ENCODE measurements at regions not wholly inside any gene's neighbourhood (a gene's known extent, or its start where the extent isn't known, plus 50 kb on each side); places are given as distances from the start of the nearest gene placed in this dataset.
"Not testable (repeated sequence)": the region's sequence is repeated elsewhere in the genome, so short reads cannot be mapped to it uniquely, and the experiment has no call there.

DNA sequence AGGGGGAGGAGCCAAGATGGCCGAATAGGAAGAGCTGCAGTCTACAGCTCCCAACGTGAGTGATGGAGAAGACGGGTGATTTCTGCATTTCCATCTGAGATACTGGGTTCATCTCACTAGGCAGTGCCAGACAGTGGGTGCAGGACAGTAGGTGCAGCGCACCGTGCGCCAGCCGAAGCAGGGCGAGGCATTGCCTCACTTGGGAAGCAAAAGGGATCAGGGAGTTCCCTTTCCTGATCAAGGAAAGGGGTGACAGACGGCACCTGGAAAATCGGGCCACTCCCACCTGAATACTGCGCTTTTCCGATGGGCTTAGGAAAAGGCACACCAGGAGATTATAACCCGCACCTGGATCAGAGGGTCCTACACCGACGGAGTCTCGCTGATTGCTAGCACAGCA lies 121.1 kb upstream of the SESTD1 start:
- not testable (repeated sequence) for DNase-seq (ENCODE audit: low read depth in 2 of 2)

DNA sequence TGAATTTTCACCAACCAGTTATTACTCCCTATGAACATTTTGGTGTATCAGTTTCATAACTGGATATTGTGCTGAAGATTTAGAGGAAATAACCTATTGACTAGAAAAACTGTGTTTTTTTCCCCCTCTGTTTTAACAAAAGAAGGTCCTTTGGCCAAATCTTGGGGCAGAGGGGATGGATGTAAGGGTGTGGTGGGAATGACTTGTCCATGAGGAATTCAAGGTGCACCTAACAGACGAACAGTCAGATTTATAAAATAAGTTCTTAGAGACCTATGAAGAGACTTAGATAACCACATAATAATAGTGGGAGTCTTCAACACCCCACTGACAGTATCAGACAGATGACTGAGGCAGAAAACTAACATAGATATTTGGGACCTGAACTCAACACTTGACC lies 119.3 kb upstream of the SESTD1 start:
- DNase-seq (ENCODE audit: low read depth in 2 of 2) = no peak

DNA sequence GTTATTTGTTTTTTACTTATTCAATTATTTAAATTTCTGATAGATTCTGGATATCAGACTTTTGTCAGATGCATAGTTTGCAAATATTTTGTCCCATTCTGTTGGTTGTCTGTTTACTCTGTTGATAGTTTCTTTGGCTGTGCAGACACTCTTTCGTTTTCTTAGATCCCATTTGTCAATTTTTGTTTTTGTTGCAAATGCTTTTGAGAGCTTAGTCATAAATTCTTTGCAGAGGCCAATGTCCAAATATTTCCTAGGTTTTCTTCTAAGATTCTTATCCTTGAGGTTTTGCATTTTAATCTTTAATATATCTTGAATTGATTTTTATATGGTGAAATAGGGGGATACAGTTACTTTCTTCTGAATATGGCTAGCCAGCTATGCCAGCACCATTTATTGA lies 112.7 kb upstream of the SESTD1 start:
- DNase-seq (ENCODE audit: low read depth in 2 of 2) = no peak

DNA sequence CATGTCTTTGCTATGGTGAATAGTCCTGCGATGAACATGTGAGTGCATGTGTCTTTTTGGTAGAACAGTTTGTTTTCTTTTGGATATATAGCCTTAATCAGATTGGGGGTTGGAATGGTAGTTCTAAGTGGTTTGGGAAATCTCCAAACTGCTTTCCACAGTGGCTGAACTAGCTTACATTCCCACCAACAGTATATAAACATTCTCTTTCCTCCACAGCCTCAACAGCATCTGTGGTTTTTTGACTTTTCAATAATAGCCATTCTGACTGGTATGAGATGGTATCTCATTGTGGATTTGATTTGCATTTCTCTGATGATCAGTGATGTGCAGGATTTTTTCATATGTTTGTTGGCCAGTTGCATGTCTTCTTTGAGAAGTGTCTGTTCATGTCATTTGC lies 112.2 kb upstream of the SESTD1 start:
- DNase-seq (ENCODE audit: low read depth in 2 of 2) = peak; percentile 8 to 10

DNA sequence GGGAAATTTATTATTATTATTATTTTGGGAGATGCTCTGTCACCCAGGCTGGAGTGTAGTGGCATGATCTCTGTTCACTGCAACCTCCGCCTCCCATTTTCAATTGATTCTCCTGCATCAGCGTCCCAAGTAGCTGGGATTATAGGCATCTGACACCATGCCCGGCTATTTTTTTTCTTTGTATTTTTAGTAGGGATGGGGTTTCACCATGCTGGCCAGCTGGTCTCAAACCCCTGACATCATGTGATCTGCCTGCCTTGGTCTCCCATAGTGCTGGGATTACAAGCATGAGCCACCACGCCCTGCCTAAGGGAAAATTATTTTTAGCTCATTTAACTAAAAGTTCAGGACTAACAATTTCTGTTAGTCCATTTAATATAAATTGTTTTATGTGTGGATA lies 109.2 kb upstream of the SESTD1 start:
- DNase-seq (ENCODE audit: low read depth in 2 of 2) = no peak

DNA sequence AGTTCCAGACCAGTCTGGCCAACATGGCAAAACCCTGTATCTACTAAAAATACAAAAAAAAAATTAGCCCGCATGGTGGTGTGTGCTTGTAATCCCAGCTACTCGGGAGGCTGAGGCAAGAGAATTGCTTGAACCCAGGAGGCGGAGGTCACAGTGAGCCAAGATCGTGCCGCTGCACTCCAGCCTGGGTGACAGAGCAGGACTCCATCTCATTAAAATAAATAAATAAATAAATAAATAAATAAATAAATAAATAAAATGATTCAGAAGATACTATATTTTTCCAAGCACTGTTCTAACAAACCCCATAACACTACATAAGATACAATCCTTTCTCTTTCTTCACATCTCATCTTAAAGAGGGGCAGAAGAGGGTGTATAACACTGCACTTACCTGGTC lies 100.9 kb upstream of the SESTD1 start:
- not testable (repeated sequence) for DNase-seq (ENCODE audit: low read depth in 2 of 2)

DNA sequence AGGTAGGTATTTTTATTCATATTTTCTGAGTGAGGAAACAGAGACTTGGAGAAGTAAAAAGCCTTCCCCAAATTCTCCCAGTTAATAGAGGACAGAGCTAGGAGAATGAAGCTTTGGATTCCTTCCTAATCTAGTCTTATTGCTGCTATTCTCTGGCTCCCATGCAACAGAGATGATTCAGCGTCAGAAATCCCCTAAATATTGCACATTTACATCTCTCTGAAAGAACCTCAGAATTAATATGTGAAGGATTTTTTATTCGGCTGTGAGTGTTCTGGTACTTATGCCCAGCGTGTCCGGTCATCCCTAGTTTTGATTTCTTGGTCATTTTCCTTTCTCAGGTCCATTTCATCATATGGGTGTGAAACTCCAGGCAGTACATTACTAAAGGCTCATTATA lies 91.2 kb upstream of the SESTD1 start:
- DNase-seq (ENCODE audit: low read depth in 2 of 2) = no peak

DNA sequence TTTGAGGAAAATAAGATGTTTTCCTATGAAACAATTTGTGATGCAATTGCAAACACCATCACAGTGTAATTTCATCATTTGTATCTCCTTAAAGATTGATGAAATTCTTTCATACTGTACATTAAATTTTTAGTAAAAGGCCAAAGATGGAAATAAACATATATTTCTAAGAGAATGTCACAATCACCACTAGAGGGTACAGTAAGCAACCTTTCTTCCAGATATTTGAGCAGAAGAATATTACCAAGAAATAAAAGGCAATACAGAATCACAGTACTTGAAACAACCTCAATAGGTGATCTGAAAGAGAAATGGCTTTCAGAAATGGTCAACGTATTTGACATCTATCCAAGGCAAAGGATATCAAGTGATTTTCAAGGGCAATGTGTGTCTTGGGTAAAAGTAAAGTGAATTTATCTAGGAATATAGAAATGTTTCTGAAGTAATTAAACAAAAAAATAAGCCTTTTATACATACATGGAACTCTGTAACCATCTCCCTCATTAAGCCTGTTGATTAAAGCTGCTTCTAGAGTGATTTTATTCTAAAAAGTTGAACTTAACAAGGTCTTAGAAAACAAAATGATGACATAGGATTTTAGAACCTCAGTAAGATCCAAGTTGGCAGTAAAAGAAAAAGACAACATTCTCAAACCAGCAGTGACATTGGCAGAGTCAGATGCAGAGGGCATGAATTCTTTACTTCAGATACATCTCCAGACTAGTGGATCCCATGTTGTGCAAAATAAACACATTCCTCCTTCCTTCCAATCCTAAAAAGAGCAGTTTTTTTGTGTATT lies 90.3 kb upstream of the SESTD1 start:
- DNase-seq (ENCODE audit: low read depth in 2 of 2) = no peak

DNA sequence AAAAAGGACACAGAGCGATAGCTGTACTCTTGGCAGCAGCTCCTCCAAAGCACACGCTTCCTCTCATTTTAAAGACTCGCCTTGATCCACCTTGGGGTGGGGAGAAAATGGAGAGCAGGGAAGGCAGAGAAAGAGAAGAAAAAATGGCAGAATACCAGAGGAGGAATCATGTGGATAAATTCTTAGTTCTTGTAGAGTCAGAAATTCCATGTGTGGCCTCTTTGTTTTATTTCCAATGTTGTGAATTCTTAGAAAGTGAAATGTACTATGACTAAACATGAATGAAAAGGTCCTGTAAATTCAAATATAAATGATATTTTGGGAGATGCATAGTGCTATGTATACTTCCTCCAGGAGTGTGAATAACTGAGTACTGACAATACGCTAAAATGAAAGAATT lies 89.7 kb upstream of the SESTD1 start:
- no peak for DNase-seq (ENCODE audit: low read depth in 2 of 2)

DNA sequence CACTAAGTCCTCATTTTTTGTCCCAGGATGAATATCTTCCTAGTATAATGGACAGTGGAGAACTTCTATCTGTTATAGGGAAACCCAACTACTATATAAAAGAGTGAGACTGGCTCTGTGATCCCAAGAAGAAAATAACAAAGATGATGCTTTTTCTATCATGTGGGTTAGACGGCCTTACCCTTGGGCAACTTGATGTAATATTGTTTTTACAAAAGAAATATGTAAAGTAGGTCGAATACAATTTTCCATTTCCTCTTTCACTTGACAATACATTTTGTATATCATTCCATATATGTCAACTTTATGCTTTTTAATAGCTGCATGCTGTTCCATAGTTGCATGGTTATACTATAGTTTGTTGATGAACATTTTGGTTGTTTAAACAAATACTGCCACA lies 87.5 kb upstream of the SESTD1 start:
- no peak for DNase-seq (ENCODE audit: low read depth in 2 of 2)

DNA sequence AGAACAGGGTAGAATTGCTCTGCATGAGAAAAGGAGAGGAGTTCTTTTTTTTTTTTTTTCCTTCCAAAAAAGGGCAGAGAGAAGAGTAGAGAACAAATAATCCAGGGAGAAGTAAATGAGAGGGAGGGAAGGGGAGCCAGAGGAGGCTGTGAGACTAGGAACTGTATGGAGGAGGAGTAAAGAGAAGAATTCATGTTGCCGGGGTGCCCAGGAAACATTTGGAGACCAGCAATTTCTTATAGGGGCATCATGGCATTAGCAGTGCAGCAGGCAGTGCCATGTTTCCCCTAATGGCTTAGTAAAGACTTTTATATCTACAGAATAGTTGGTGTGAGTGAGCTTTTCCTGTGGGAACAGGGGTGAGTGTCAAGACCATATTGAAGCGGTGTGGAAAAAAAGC lies 86.4 kb upstream of the SESTD1 start:
- no peak for DNase-seq (ENCODE audit: low read depth in 2 of 2)

DNA sequence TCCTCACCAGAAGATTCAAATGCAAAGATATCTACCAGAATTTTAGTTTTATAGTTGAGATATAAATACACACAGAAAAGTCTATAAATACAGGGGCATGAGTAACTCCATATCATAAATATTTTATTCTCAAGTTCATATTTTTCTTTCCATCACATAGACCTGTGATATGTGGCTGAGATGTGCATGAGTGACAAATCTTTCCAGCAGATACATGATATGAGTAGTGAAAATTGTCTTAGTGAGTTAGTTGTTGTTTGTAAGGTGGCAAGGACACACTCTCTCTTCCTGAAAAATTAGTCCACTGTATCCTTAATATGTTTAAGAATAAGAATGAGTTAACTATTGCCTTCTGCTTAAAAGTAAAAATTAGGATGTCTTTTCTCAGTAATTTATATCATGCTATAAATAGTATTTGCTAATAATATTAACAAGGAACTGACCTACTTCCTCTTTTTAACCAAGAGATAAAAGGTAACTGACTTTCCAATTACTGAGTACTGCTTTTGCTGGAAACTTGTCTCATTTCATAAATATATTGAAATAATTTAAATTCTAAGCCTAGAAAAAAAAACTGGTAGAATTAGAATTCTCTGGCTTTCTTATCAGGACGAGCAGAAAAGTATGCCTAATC lies 85.2 kb upstream of the SESTD1 start:
- DNase-seq (ENCODE audit: low read depth in 2 of 2) = no peak

DNA sequence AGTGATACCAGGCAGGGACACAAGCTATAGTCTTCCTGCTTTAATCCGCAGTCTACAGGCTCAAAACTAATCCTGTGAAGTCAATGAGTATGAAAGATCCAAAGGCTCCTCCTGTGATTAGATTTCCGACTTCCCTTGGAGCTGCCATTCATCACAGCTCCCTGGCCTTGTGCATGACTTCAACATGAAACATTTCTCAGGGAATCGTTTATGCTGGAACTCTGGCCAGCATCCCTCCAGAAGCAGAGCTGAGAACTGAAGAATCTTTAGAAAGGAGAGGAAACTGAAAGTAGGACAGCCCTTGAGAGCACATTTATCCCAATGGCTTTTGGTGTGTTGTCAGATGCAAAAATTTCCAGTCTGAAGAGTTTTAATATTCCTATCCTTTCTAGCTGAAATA lies 84.3 kb upstream of the SESTD1 start:
- DNase-seq (ENCODE audit: low read depth in 2 of 2) = no peak

DNA sequence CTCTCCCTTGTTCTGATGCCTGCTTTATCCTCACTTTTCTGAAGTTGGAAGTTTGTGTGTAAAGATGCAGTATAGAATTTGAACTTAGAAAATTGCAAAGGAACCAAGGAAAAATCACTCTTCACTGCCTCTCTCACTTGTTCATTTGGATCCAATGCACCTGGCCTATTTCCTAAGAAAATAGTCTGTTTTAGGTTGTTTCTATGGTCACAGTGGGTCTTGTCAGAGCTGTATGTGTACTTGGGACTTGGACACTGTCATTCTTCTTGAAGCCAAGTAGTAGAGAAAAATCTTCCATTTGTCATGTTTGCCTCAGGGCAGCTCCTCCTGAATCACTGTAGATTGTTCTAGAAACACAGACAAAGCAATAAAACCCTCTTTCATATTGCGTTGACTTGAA lies 80.3 kb upstream of the SESTD1 start:
- DNase-seq (ENCODE audit: low read depth in 2 of 2) = no peak

DNA sequence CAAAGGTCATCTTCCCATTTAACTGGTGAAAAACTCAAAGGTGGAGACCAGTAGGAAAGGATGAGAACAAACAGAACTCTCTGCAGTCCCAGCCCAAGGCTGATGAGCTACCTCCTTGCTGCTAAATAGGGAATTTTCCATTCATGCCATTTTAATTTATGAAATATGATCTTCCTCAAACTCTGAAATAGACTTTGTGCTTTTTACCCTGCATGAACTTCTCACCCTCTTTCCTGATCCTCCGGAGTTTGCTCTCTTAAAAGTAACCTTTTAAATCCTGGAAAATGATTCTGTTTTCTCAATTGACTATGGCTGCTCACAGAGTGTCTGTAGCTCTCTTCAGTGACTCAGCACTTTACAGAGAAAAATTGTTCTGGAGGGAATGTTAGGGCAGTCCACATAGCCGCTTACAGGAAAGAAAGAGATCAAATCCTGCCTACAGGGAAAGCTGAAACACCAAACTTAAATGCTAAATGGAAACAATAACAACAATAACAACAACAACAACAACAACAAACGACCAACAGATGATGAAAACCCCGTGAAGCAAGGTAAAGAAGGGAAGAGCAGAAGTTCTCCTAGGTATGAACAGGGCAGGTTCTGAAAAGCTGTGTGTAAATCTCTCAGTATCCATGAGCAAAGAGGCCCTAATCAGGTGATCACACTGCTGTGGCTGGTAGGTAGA lies 79.8 kb upstream of the SESTD1 start:
- DNase-seq (ENCODE audit: low read depth in 2 of 2) = no peak

DNA sequence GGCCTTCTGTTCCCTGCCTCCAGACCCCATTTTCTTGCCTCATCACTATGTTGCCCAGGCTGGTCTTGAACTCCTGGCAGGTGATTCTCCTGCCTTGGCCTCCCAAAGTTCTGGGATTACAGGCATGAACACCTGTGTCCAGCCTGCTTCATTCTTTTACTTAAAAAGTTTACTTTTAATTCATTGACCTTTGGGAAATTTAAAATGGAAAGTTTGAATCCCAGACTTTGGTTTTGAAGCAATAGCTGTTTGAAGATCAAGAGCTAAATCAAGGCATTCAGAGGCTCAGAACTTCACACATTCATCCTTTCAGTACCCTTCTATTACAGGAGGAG lies 79.3 kb upstream of the SESTD1 start:
- no peak for DNase-seq (ENCODE audit: low read depth in 2 of 2)

DNA sequence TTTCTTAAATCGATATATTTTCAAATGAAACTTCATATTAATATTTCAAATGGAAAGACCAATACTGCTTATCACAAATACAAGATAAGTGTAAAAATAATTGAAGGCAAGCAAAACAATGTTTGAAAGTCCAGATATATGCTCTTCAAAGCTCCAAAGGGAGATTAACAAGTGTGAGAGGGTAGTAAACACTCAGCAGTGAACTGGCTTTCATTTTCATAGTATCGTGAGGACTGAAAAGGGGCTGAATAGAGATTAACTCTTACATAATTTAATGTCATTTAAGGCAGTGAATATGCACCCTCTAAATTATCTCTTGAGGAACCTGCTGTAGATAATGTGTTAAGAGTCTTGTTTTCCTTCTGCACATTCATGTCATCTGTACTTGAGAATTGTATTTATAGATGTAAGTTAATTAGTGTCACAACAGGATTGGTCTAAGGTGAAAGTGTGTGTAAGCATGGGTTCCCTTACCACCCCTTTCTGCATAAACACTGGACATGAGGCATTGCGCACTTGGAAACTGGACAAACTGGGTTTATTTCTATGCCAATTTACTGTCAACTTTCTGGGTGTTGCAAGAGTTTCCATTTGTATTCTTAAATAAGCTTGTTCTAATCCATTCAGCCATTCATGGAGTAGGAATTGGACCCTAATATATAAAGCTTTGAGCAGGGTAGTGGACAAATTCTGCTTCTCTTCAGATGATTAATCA lies 76.7 kb upstream of the SESTD1 start:
- DNase-seq (ENCODE audit: low read depth in 2 of 2) = no peak

DNA sequence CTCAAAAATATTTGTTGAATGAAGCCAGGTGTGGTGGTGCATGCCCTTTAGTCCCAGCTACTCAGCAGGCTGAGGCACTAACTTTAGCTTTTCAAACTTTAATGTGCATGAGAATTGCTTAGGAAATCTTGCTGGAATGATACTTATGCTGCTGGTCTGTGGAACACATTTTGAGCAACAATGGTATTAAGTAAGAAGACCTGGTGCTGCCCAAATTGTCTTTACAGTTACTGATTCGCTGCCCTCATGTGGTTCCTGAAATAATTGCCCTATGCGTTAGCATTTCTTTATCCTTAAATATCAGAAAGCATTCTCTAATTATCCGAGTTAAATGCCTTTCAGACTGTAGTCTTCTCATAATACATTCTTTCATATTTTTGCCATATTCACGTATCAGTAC lies 76.0 kb upstream of the SESTD1 start:
- no peak for DNase-seq (ENCODE audit: low read depth in 2 of 2)

DNA sequence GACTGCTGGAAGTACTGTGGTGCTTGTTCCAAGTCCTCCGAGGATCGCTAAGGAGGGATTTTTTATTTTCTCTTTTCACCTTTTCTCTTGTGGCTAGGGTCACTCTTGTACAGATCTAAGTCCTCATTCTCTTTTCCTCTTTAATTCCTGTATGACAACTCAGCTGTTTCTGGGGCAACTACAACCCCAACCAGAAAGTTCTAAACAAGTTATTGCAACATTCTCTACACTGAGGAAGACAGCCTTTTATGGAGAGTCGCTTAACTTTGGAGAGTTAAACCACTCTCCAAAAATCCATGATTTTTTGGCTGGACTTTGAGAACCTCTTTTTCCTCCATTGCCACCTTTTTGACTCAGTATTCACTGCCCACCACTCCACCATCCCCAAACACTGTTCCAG lies 74.0 kb upstream of the SESTD1 start:
- no peak for DNase-seq (ENCODE audit: low read depth in 2 of 2)

DNA sequence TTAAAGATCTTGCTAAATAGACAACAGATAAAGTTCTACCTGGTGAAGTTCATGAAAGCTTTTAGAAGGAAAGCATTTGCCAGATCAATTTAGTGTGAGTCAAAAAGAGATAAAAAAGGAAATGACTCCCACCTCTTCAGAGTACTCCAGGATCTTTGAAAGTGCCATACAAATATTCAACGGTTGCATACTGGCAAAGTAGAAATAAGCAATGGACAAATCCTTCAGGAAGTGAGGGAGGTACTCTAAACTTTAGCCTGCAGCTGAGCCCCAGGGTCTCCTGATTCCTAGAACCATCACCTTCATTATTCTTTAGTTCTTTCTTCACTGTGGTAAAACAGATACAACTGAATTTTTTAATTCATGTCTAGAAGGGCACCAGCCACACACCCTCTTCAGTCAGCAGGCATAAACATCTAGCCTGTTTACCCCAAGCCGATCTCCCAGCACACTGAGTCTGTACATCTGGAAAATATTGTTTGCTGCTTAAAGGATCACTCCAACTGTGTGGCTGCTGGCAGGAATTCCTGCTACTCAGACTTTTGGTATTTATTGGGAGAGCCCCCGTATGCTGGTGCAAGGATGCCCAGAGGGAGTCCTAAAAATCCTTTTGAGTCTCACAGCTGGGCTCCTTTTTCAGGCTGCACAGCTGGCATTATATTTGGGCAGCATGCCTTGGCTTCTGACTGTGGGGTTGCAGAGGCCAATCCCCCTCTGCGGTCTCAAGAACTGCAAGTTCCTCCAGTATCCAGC lies 72.3 kb upstream of the SESTD1 start:
- peak; percentile 55 to 56 for DNase-seq (ENCODE audit: low read depth in 2 of 2)

DNA sequence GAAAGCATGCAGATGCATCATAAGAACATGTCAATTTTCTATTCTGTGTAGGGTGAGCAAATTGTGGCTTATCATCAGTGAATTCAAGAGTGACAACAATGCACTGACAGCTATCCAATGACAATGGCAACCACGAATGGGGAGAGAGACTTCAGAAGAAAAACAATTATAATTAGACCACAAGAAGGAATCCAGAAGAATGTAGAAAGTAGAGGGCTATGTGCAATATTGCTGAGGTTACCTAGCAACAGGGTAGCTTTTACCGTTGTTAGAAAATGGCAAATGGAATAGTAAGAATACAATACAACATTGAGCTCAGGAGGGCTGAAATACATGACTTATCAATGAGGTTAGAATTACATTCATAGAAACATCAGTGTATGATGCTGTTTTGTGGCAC lies 71.1 kb upstream of the SESTD1 start:
- DNase-seq (ENCODE audit: low read depth in 2 of 2) = no peak

DNA sequence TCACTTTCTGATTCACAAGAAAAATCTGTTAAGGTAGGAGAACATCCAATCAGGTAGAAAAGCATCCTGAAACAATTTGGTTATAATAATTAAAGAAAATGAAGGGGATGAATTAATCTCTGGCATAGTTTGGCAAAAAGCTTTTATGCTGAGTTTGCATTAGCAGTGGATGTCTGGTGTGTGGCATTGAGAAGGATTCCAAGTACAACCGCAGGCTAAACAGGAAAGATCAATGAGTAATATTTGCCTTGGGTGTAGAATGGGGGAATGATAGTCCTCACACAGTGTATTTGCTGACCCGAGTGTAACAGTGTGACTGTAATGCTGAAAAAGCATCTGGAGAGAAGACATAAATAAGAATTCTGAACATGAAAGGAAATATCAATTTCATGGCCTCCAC lies 68.3 kb upstream of the SESTD1 start:
- DNase-seq (ENCODE audit: low read depth in 2 of 2) = no peak

Data from fibroblast of skin of left quadriceps (primary cell).